Neural cell (in vitro differentiated cells): ENCODE measurements at regions not wholly inside any gene's neighbourhood (a gene's known extent, or its start where the extent isn't known, plus 50 kb on each side); places are given as distances from the start of the nearest gene placed in this dataset.

ENCODE experiments used
- CTCF ChIP-seq: fragments of 450-650 bp; IDR thresholded peaks from 2 replicates; pipeline ENCODE4 v1.5.1; 2014; ENCODE audit warnings: antibody characterized with exemption, mild to moderate bottlenecking, moderate library complexity; ENCODE audit not compliant: poor library complexity, severe bottlenecking
- EP300 ChIP-seq: fragments of 450-650 bp; conservative IDR thresholded peaks from 2 replicates; pipeline ENCODE4 v1.6.1; 2014; ENCODE audit warnings: antibody characterized with exemption, mild to moderate bottlenecking, moderate library complexity; ENCODE audit not compliant: poor library complexity, severe bottlenecking
- EZH2 ChIP-seq: fragments of 200-600, 300-800 bp; shearing (Covaris generic), sonication (generic); IDR thresholded peaks from 2 replicates; pipeline ENCODE4 v1.6.1; 2014; ENCODE audit warnings: antibody characterized with exemption, low read length, borderline replicate concordance, mild to moderate bottlenecking; ENCODE audit not compliant: insufficient read depth, poor library complexity, severe bottlenecking
- MXI1 ChIP-seq: fragments of 450-650 bp; conservative IDR thresholded peaks from 2 replicates; pipeline ENCODE4 v1.6.1; 2014; ENCODE audit warnings: antibody characterized with exemption, mild to moderate bottlenecking; ENCODE audit not compliant: poor library complexity, severe bottlenecking
- POLR2AphosphoS5 ChIP-seq: IDR thresholded peaks from 2 replicates; pipeline ENCODE4 v1.6.1; 2012
- RAD21 ChIP-seq: fragments of 450-650 bp; conservative IDR thresholded peaks from 2 replicates; pipeline ENCODE4 v1.6.1; 2014; ENCODE audit warnings: antibody characterized with exemption, mild to moderate bottlenecking, moderate library complexity
- REST ChIP-seq: IDR thresholded peaks from 2 replicates; pipeline ENCODE4 v1.6.1; 2012; ENCODE audit warnings: borderline replicate concordance
- SMC3 ChIP-seq: fragments of 450-650 bp; conservative IDR thresholded peaks from 2 replicates; pipeline ENCODE4 v1.6.1; 2014; ENCODE audit warnings: antibody characterized with exemption, mild to moderate bottlenecking, moderate library complexity; ENCODE audit not compliant: poor library complexity
- TAF1 ChIP-seq: IDR thresholded peaks from 2 replicates; pipeline ENCODE4 v1.6.1; 2012; ENCODE audit warnings: low read depth

- no peak for TF ChIP-seq CTCF
- no peak for TF ChIP-seq POLR2AphosphoS5
- no peak for TF ChIP-seq TAF1
- TF ChIP-seq SMC3 = no peak
- TF ChIP-seq RAD21 = no peak
- TF ChIP-seq REST = no peak
- no peak for TF ChIP-seq EP300
- no peak for TF ChIP-seq MXI1
- TF ChIP-seq EZH2 = no peak
Measured at GRCh38 chr20:7262803-7263202, 495.3 kb downstream of the BMP2 start.
